A549 (cell line): ENCODE measurements at regions not wholly inside any gene's neighbourhood (a gene's known extent, or its start where the extent isn't known, plus 50 kb on each side); places are given as distances from the start of the nearest gene placed in this dataset.

Experiments
- CTCF ChIP-seq: fragments of >200 bp; sonication (Bioruptor Twin); formaldehyde crosslinking; IDR thresholded peaks from 3 replicates; pipeline ENCODE4 v1.5.1; 2016
- EHF ChIP-seq: fragments of 250-450 bp; sonication (Bioruptor Pico); IDR thresholded peaks from 2 replicates; pipeline ENCODE4 v1.5.0; 2020; ENCODE audit warnings: mild to moderate bottlenecking
- HEYL ChIP-seq: fragments of 250-450 bp; sonication (Bioruptor Pico); IDR thresholded peaks from 2 replicates; pipeline ENCODE4 v1.8.0; 2021; ENCODE audit warnings: mild to moderate bottlenecking, moderate library complexity
- HMGXB4 ChIP-seq: fragments of 250-450 bp; sonication (Bioruptor Pico); IDR thresholded peaks from 2 replicates; pipeline ENCODE4 v1.5.0; 2021; ENCODE audit warnings: mild to moderate bottlenecking, moderate library complexity, borderline replicate concordance
- JUNB ChIP-seq: fragments of >200 bp; sonication (Bioruptor Twin); formaldehyde crosslinking; IDR thresholded peaks from 2 replicates; pipeline ENCODE4 v1.6.1; 2016
- NFE2L2 ChIP-seq: fragments of 150-350 bp; conservative IDR thresholded peaks from 2 replicates; pipeline ENCODE4 v1.6.1; 2014; ENCODE audit warnings: low read length
- PBX3 ChIP-seq: IDR thresholded peaks from 2 replicates; pipeline ENCODE4 v1.6.1; 2012
- POLR2A ChIP-seq: IDR thresholded peaks from 2 replicates; pipeline ENCODE4 v1.6.1; 2012; ENCODE audit warnings: mild to moderate bottlenecking, low read length
- RAD21 ChIP-seq, 2 experiments: fragments of >200 bp in 1 of 2; sonication (Bioruptor Twin) in 1 of 2; formaldehyde crosslinking in 1 of 2; IDR thresholded peaks in 1 of 2; conservative IDR thresholded peaks in 1 of 2; 2 replicates in 1 of 2; 3 replicates in 1 of 2; pipeline ENCODE4 v1.6.1; 2012 to 2018; ENCODE audit warnings: inconsistent platforms in 1 of 2
- REST ChIP-seq: fragments of 200-600 bp; sonication (generic); IDR thresholded peaks from 2 replicates; pipeline ENCODE4 v1.6.1; 2016; ENCODE audit warnings: antibody characterized with exemption, mild to moderate bottlenecking, moderate library complexity
- SMC3 ChIP-seq: fragments of >200 bp; sonication (Bioruptor Twin); formaldehyde crosslinking; IDR thresholded peaks from 3 replicates; pipeline ENCODE4 v1.6.1; 2018; ENCODE audit warnings: inconsistent platforms

- TF ChIP-seq CTCF (no peak), JUNB (no peak), POLR2A (no peak), PBX3 (no peak), HMGXB4 (CRISPR knock-in tag) (no peak), RAD21 (conservative IDR thresholded peaks at IDR 0.05 in 1 of 2, IDR thresholded peaks at IDR 0.05 in 1 of 2) (no peak), REST (no peak), NFE2L2 (no peak), SMC3 (no peak), HEYL (CRISPR knock-in tag) (no peak), EHF (CRISPR knock-in tag) (no peak)
Measured at GRCh38 chr4:128608006-128608405, 201.5 kb upstream of the JADE1 start.
